A204.1 (cell line): ENCODE measurements at regions not wholly inside any gene's neighbourhood (a gene's known extent, or its start where the extent isn't known, plus 50 kb on each side); places are given as distances from the start of the nearest gene placed in this dataset.

Experiments used
- FAIRE-seq: peaks from 2 replicates; lab custom pipeline; 2012; peaks lifted over from hg19 to GRCh38; lab: Jason Lieb, UNC

GRCh38 chr1:182149411-182149965 lies 88.0 kb upstream of the ZNF648 start:
- FAIRE-seq: no peak

GRCh38 chr1:182147951-182148350 lies 86.4 kb upstream of the ZNF648 start:
- FAIRE-seq: no peak

- FAIRE-seq: no peak
These were observed 85.8 kb upstream of the ZNF648 start for GRCh38 chr1:182147136-182147820.

GRCh38 chr1:182146286-182146685 lies 84.8 kb upstream of the ZNF648 start:
- no peak for FAIRE-seq

- FAIRE-seq: no peak
These were observed 83.9 kb upstream of the ZNF648 start for GRCh38 chr1:182145441-182145840.

GRCh38 chr1:182144646-182145030 lies 83.1 kb upstream of the ZNF648 start:
- FAIRE-seq: no peak

- FAIRE-seq: no peak
These were observed 82.5 kb upstream of the ZNF648 start for GRCh38 chr1:182143825-182144645.

- FAIRE-seq: no peak
These were observed 81.7 kb upstream of the ZNF648 start for GRCh38 chr1:182143154-182143657.

GRCh38 chr1:182142621-182143020 lies 81.1 kb upstream of the ZNF648 start:
- no peak for FAIRE-seq

- no peak for FAIRE-seq
These were observed 79.5 kb upstream of the ZNF648 start for GRCh38 chr1:182141040-182141439.

- FAIRE-seq: no peak
These were observed 78.0 kb upstream of the ZNF648 start for GRCh38 chr1:182139496-182139895.

GRCh38 chr1:182137546-182137945 lies 76.0 kb upstream of the ZNF648 start:
- FAIRE-seq: no peak

- FAIRE-seq: no peak
These were observed 74.4 kb upstream of the ZNF648 start for GRCh38 chr1:182135946-182136345.

- no peak for FAIRE-seq
These were observed 72.7 kb upstream of the ZNF648 start for GRCh38 chr1:182134257-182134656.

GRCh38 chr1:182133181-182133580 lies 71.7 kb upstream of the ZNF648 start:
- FAIRE-seq: no peak

- FAIRE-seq: no peak
These were observed 67.9 kb upstream of the ZNF648 start for GRCh38 chr1:182129398-182129797.

GRCh38 chr1:182128502-182128901 lies 67.0 kb upstream of the ZNF648 start:
- no peak for FAIRE-seq

- no peak for FAIRE-seq
These were observed 66.1 kb upstream of the ZNF648 start for GRCh38 chr1:182127656-182128055.

GRCh38 chr1:182126272-182126800 lies 64.8 kb upstream of the ZNF648 start:
- no peak for FAIRE-seq

- no peak for FAIRE-seq
These were observed 61.4 kb upstream of the ZNF648 start for GRCh38 chr1:182122913-182123260.

- FAIRE-seq: no peak
These were observed 60.9 kb upstream of the ZNF648 start for GRCh38 chr1:182122256-182122912.

- FAIRE-seq: no peak
These were observed 60.3 kb upstream of the ZNF648 start for GRCh38 chr1:182121787-182122186.
